ENCODE measurements at regions not wholly inside any gene's neighbourhood (a gene's known extent, or its start where the extent isn't known, plus 50 kb on each side); places are given as distances from the start of the nearest gene placed in this dataset.

- POLR2A ChIA-PET = no interaction called here
- Histone ChIP-seq H3K79me2 (ENCODE audit: control insufficient read depth, insufficient read depth, low read length) (no peaks in the 10 kb centered on the region), H3K9me1 (ENCODE audit: control insufficient read depth, insufficient read depth, low read length) (no peaks in the 10 kb centered on the region), H3K4me1 (replicated peaks in 1 of 2; ENCODE audit: control insufficient read depth in 2 of 2, insufficient read depth in 2 of 2, low read length in 2 of 2) (no peaks in the 10 kb centered on the region), H4K20me1 (replicated peaks; ENCODE audit: control insufficient read depth, insufficient read depth, low read length) (no peaks in the 10 kb centered on the region), H3K9me3 (replicated peaks; ENCODE audit: control insufficient read depth, insufficient read depth, low read depth, low read length) (peaks cover 2% of the 10 kb centered on the region), H3K27ac (ENCODE audit: extremely low read depth, low read depth, low read length) (no peak overlapping the region), H2AFZ (ENCODE audit: low read depth, low read length) (no peak overlapping the region), H3K4me2 (ENCODE audit: insufficient read depth, low read length) (no peak overlapping the region), H3K9ac (ENCODE audit: insufficient read depth in 1 of 2, low read depth in 2 of 2, low read length in 2 of 2) (no peak overlapping the region), H3K4me3 (no peak overlapping the region), H3K27me3 (ENCODE audit: control insufficient read depth in 2 of 2, insufficient read depth in 2 of 2, low read length in 2 of 2) (no peaks in the 10 kb centered on the region), H3K36me3 (ENCODE audit: control insufficient read depth, insufficient read depth, low read length) (no peaks in the 10 kb centered on the region)
- intact Hi-C loops (cut with micrococcal nuclease) (no loop called here), in situ Hi-C loops (cut with MboI) (no loop called here)
- DNase-seq (ENCODE audit: extremely low read depth in 1 of 4, low spot score in 3 of 4) (no peak), FAIRE-seq (no peak), ATAC-seq (no peak)
- WGBS (ENCODE audit: insufficient coverage, low coverage, missing lambda C conversion rate) = 0% methylated on average over 1 of the region's 1 CpG
- BruUV-seq (replicated peaks) = no TSS peak
- TF ChIP-seq PRDM10 (IDR thresholded peaks at IDR 0.05; ENCODE audit: partially characterized antibody) (no peak), ZNF644 (tag; IDR thresholded peaks at IDR 0.05; ENCODE audit: low read depth) (no peak), DIDO1 (tag; IDR thresholded peaks at IDR 0.05; ENCODE audit: low read depth) (no peak), CC2D1A (IDR thresholded peaks at IDR 0.05) (no peak)
- CTCF ChIA-PET (ENCODE audit: low intra/inter-chr PET ratio) = no interaction called here
These were observed 979.8 kb upstream of the GJE1 start for GRCh38 chr6:141152951-141153350.

Measured in K562 (cell line).